ENCODE measurements at regions not wholly inside any gene's neighbourhood (a gene's known extent, or its start where the extent isn't known, plus 50 kb on each side); places are given as distances from the start of the nearest gene placed in this dataset.

DNA sequence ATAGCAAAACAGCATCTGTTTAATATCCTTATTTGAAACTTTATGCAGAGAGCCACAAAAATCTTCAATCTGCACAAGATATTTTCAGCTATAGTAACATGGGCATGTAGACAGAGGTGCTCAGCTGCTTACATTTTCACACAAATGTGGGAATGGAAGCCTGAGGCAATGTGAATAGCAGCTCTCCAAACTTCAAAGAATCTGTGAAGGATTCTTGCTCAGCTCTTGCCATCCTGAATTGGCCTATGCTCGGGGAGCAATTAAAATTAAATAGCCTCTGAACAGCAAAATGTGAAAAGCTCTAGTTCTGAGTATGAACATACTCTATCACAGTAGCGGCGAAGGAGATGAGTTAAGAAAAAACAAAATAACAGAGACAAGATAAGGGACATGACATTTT is 1523.8 kb downstream of the PCDH7 start:
- BruUV-seq (replicated peaks): no TSS peak
- Histone ChIP-seq H3K9me3 (no peaks in the 10 kb centered on the region), H3K4me1 (no peaks in the 10 kb centered on the region), H3K4me3 (ENCODE audit: low read depth, low read length) (no peak overlapping the region), H3K27me3 (replicated peaks; ENCODE audit: control insufficient read depth, insufficient read depth, low read length) (no peaks in the 10 kb centered on the region), H3K36me3 (ENCODE audit: control insufficient read depth, insufficient read depth, low read length) (no peaks in the 10 kb centered on the region)
- H3K36me3 Mint-ChIP-seq (ENCODE audit: insufficient read depth, unreplicated experiment): no peaks in the 10 kb centered on the region
- no peak overlapping the region for H3K27ac Mint-ChIP-seq (ENCODE audit: unreplicated experiment)
- POLR2A ChIA-PET: no interaction called here
- H3K9me3 Mint-ChIP-seq (ENCODE audit: unreplicated experiment): no peaks in the 10 kb centered on the region
- DNase-seq: no peak
- H3K27me3 Mint-ChIP-seq (ENCODE audit: insufficient read depth, unreplicated experiment): peaks cover 2% of the 10 kb centered on the region
- H3K4me1 Mint-ChIP-seq (ENCODE audit: low read depth, unreplicated experiment): no peaks in the 10 kb centered on the region
- CTCF ChIA-PET: no interaction called here
- intact Hi-C loops (cut with micrococcal nuclease; ENCODE audit: unreplicated experiment): no loop called here
- TF ChIP-seq, protein P1, sequence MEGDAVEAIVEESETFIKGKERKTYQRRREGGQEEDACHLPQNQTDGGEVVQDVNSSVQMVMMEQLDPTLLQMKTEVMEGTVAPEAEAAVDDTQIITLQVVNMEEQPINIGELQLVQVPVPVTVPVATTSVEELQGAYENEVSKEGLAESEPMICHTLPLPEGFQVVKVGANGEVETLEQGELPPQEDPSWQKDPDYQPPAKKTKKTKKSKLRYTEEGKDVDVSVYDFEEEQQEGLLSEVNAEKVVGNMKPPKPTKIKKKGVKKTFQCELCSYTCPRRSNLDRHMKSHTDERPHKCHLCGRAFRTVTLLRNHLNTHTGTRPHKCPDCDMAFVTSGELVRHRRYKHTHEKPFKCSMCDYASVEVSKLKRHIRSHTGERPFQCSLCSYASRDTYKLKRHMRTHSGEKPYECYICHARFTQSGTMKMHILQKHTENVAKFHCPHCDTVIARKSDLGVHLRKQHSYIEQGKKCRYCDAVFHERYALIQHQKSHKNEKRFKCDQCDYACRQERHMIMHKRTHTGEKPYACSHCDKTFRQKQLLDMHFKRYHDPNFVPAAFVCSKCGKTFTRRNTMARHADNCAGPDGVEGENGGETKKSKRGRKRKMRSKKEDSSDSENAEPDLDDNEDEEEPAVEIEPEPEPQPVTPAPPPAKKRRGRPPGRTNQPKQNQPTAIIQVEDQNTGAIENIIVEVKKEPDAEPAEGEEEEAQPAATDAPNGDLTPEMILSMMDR (IDR thresholded peaks at IDR 0.05; ENCODE audit: insufficient read depth in 1 of 2, low read depth in 1 of 2, low read length in 1 of 2, severe bottlenecking in 1 of 2, unreplicated experiment in 1 of 2): no peak
- no peak overlapping the region for H3K4me3 Mint-ChIP-seq (ENCODE audit: unreplicated experiment)

DNA sequence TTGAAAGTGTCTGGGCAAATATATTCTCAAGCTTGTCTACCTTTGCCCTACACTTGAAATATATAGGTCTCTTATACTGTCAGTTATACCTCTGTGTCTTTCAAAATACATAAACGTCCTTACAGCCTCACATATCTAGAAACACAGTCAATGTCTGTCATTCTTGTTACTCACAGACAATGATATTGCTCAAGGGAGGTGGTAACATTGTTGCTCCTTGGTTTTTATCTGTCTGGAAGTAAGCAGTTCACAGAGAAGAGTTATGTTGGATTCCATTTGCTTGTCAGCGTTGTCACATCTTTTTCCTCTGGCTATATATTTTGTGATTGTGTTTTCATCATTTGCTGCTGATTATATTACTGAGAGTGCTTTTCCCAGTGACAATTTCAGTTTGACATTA is 1528.9 kb downstream of the PCDH7 start:
- DNase-seq: no peak
- H3K9me3 ChIP-seq: no peaks in the 10 kb centered on the region
- H3K27me3 Mint-ChIP-seq (ENCODE audit: insufficient read depth, unreplicated experiment): peaks cover 2% of the 10 kb centered on the region
- no peaks in the 10 kb centered on the region for H3K36me3 Mint-ChIP-seq (ENCODE audit: insufficient read depth, unreplicated experiment)
- TF ChIP-seq, protein P1 (IDR thresholded peaks at IDR 0.05; ENCODE audit: insufficient read depth in 1 of 2, low read depth in 1 of 2, low read length in 1 of 2, severe bottlenecking in 1 of 2, unreplicated experiment in 1 of 2): no peak
- CTCF ChIA-PET: no interaction called here
- BruUV-seq (replicated peaks): no TSS peak
- H3K4me1 ChIP-seq: no peaks in the 10 kb centered on the region
- no peak overlapping the region for H3K4me3 ChIP-seq (ENCODE audit: low read depth, low read length)
- no peaks in the 10 kb centered on the region for H3K4me1 Mint-ChIP-seq (ENCODE audit: low read depth, unreplicated experiment)
- H3K36me3 ChIP-seq (ENCODE audit: control insufficient read depth, insufficient read depth, low read length): no peaks in the 10 kb centered on the region
- intact Hi-C loops (cut with micrococcal nuclease; ENCODE audit: unreplicated experiment): no loop called here
- no peak overlapping the region for H3K4me3 Mint-ChIP-seq (ENCODE audit: unreplicated experiment)
- no peaks in the 10 kb centered on the region for H3K27me3 ChIP-seq (replicated peaks; ENCODE audit: control insufficient read depth, insufficient read depth, low read length)
- no peak overlapping the region for H3K27ac Mint-ChIP-seq (ENCODE audit: unreplicated experiment)
- POLR2A ChIA-PET: no interaction called here
- H3K9me3 Mint-ChIP-seq (ENCODE audit: unreplicated experiment): no peaks in the 10 kb centered on the region

DNA sequence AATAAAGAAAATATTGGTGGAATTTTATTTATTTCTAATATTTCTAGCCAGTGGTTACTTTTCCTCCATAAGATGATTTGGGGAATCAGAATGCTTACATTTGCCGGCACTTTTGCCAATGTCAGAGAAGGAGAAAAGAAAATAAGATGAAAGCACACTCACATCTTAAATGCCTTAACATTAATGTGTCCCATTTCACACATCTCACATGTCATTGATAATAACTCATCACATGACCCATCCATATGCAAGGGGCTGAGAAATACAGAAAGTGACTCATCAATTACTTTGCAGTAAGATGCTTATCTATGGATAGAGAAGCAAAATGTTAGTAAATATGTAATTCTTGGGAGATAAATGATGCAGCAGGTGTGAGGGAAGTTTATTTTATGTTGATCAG is 1531.0 kb downstream of the PCDH7 start:
- no peaks in the 10 kb centered on the region for H3K36me3 ChIP-seq (ENCODE audit: control insufficient read depth, insufficient read depth, low read length)
- H3K4me3 Mint-ChIP-seq (ENCODE audit: unreplicated experiment): no peak overlapping the region
- H3K4me1 ChIP-seq: no peaks in the 10 kb centered on the region
- no peak overlapping the region for H3K4me3 ChIP-seq (ENCODE audit: low read depth, low read length)
- CTCF ChIA-PET: no interaction called here
- H3K4me1 Mint-ChIP-seq (ENCODE audit: low read depth, unreplicated experiment): no peaks in the 10 kb centered on the region
- DNase-seq: no peak
- H3K27me3 Mint-ChIP-seq (ENCODE audit: insufficient read depth, unreplicated experiment): peaks cover under 1% of the 10 kb centered on the region
- intact Hi-C loops (cut with micrococcal nuclease; ENCODE audit: unreplicated experiment): no loop called here
- POLR2A ChIA-PET: no interaction called here
- H3K36me3 Mint-ChIP-seq (ENCODE audit: insufficient read depth, unreplicated experiment): no peaks in the 10 kb centered on the region
- no peaks in the 10 kb centered on the region for H3K27me3 ChIP-seq (replicated peaks; ENCODE audit: control insufficient read depth, insufficient read depth, low read length)
- TF ChIP-seq, protein P1 (IDR thresholded peaks at IDR 0.05; ENCODE audit: insufficient read depth in 1 of 2, low read depth in 1 of 2, low read length in 1 of 2, severe bottlenecking in 1 of 2, unreplicated experiment in 1 of 2): no peak
- no TSS peak for BruUV-seq (replicated peaks)
- H3K27ac Mint-ChIP-seq (ENCODE audit: unreplicated experiment): no peak overlapping the region
- no peaks in the 10 kb centered on the region for H3K9me3 Mint-ChIP-seq (ENCODE audit: unreplicated experiment)
- H3K9me3 ChIP-seq: no peaks in the 10 kb centered on the region

Measured in Caco-2 (cell line).